GM12892 (cell line): ENCODE measurements at regions not wholly inside any gene's neighbourhood (a gene's known extent, or its start where the extent isn't known, plus 50 kb on each side); places are given as distances from the start of the nearest gene placed in this dataset.

Experiments used
- DNase-seq: peaks from one replicate; pipeline ENCODE4 v3.0.0; 2011; ENCODE audit not compliant: insufficient read length
- FAIRE-seq: peaks from 2 replicates; lab custom pipeline; 2011; peaks lifted over from hg19 to GRCh38; lab: Jason Lieb, UNC
- POLR2A ChIP-seq: IDR thresholded peaks from 2 replicates; pipeline ENCODE4 v1.6.1; 2011; ENCODE audit warnings: low read depth, low read length, control low read depth
- POLR2AphosphoS5 ChIP-seq: IDR thresholded peaks from 2 replicates; pipeline ENCODE4 v1.6.1; 2011; ENCODE audit warnings: low read depth, low read length, control low read depth
- TAF1 ChIP-seq: IDR thresholded peaks from 2 replicates; pipeline ENCODE4 v1.6.1; 2011; ENCODE audit warnings: low read depth, mild to moderate bottlenecking, control low read depth, low read length, borderline replicate concordance

DNA sequence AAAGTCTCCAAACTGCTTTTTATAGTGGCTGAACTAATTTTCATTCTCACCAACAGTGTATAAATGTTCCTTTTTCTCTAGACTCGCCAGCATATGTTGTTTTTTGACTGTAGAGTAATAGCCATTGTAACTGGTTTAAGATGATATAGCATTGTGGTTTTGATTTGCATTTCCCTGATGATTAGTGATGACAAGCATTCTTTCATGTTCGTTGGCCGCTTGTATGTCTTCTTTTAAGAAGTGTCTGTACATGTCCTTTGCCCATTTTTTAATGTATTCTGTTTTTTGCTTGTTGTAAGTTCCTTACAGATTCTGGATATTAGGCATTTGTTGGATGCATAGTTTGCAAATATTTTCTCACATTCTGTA is 404.9 kb downstream of the FLRT2 start:
- no peak for TF ChIP-seq POLR2A
- no peak for TF ChIP-seq TAF1
- no peak for TF ChIP-seq POLR2AphosphoS5
- DNase-seq (no peak), FAIRE-seq (no peak)

GRCh38 chr14:85934123-85934885 is 404.4 kb downstream of the FLRT2 start:
- TF ChIP-seq POLR2AphosphoS5 (no peak), POLR2A (peak; percentile 41; the same call in 1 of the 2 replicates), TAF1 (peak; percentile 20; the same call in 1 of the 2 replicates)
- FAIRE-seq (peak; percentile 78), DNase-seq (peak; percentile 7)

GRCh38 chr14:85921241-85921640 is 391.3 kb downstream of the FLRT2 start:
- FAIRE-seq (no peak), DNase-seq (no peak)
- TF ChIP-seq POLR2A = no peak
- TF ChIP-seq POLR2AphosphoS5 = no peak
- no peak for TF ChIP-seq TAF1

GRCh38 chr14:85917716-85918115 is 387.8 kb downstream of the FLRT2 start:
- FAIRE-seq (no peak), DNase-seq (no peak)
- no peak for TF ChIP-seq POLR2A
- TF ChIP-seq TAF1 = no peak
- TF ChIP-seq POLR2AphosphoS5 = no peak

DNA sequence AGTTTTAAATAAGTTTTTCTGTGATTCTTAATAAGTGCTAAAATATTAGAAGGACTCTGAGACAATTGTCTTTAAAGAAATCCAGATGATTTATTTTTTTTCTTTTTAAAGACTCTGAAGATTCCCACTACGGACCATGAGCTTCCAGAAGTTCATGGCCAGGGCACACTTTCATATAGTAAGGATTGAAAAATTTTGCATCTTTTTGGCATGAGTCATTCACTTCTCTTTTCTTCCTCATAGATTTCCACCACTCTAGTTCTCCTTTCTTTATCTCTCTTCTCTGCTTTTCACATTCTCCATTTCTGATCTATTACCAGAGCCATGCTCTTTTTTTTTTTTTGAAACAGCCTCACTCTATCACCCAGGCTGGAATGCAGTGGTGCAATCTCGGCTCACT is 385.8 kb downstream of the FLRT2 start:
- FAIRE-seq (no peak), DNase-seq (no peak)
- no peak for TF ChIP-seq TAF1
- no peak for TF ChIP-seq POLR2AphosphoS5
- TF ChIP-seq POLR2A = no peak

DNA sequence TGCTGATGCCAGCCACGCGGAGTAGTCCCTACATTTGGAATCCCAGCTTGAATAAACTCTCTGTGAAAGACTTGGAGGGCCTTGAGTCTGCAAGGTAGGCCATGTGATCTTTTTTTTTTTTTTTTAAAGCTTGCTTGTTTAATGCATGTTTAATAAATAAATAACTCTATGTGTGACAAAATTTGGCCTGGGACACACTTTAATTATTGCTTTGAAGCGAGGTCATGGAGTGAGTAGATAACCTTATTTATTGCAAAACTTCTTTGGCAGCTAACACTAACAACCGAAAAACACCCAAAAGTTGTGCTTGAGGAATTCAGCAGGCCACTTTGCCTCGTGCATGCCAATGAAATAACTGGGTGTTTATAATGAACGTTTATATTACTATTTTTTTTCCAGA is 382.2 kb downstream of the FLRT2 start:
- no peak for TF ChIP-seq POLR2AphosphoS5
- no peak for TF ChIP-seq POLR2A
- TF ChIP-seq TAF1 = no peak
- FAIRE-seq (no peak), DNase-seq (no peak)

GRCh38 chr14:85911044-85911443 is 381.1 kb downstream of the FLRT2 start:
- FAIRE-seq (no peak), DNase-seq (no peak)
- TF ChIP-seq TAF1 (no peak), POLR2AphosphoS5 (no peak), POLR2A (no peak)

DNA sequence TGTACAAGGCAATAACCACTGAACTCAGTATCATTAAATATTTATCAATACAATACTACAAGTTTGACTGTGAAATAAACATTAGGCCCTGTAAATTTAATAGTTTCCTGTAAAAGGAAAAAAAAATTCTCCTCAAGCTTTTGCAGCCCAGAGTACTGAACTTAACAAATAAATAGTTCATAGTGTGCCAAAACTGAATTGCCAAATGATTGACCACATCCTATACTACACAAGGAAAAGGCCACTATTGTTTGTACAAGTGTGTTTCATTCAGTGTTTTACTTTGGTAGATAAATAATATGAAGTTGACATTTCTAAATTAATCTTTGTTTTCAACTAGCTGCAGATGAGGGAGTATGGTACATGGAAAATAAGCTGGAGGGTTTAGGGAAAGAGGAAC is 379.6 kb downstream of the FLRT2 start:
- TF ChIP-seq POLR2A (no peak), POLR2AphosphoS5 (no peak), TAF1 (no peak)
- DNase-seq (no peak), FAIRE-seq (no peak)

- DNase-seq (no peak), FAIRE-seq (no peak)
- no peak for TF ChIP-seq POLR2A
- TF ChIP-seq TAF1 = no peak
- no peak for TF ChIP-seq POLR2AphosphoS5
These were observed 377.6 kb downstream of the FLRT2 start for GRCh38 chr14:85907536-85907935.

DNA sequence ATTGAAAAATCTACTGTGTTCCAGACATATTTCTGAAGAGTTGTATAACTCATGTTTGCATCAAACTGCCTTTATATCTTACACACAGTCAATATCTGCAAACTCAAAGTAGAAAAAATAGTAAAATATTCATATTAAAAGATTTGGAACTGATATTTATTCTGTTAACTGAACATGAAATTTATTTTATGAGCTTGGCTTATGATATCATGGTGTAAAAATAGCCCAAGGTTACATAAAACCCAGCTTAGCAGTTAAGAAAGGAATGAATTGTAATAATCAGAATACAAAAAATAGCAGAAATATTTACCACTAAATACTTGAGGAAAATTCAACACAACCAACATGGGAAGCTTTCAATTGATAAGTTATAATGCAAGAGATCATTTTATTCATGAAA is 367.9 kb downstream of the FLRT2 start:
- no peak for FAIRE-seq
- no peak for DNase-seq
- TF ChIP-seq TAF1 (no peak), POLR2AphosphoS5 (no peak), POLR2A (no peak)

GRCh38 chr14:85895603-85896002 is 365.7 kb downstream of the FLRT2 start:
- DNase-seq (no peak), FAIRE-seq (no peak)
- TF ChIP-seq POLR2AphosphoS5 = no peak
- no peak for TF ChIP-seq POLR2A
- TF ChIP-seq TAF1 = no peak

- DNase-seq (no peak), FAIRE-seq (no peak)
- no peak for TF ChIP-seq POLR2A
- no peak for TF ChIP-seq TAF1
- TF ChIP-seq POLR2AphosphoS5 = no peak
These were observed 362.3 kb downstream of the FLRT2 start for GRCh38 chr14:85892251-85892650.
